HG02981 (cell line): ENCODE measurements at regions not wholly inside any gene's neighbourhood (a gene's known extent, or its start where the extent isn't known, plus 50 kb on each side); places are given as distances from the start of the nearest gene placed in this dataset.
"Not testable (repeated sequence)": the region's sequence is repeated elsewhere in the genome, so short reads cannot be mapped to it uniquely, and the experiment has no call there.

ENCODE experiments used
- ATAC-seq: cut with Tn5 transposase; IDR thresholded peaks from one replicate; pipeline ENCODE4 v1.9.1; 2021; ENCODE audit warnings: mild to moderate bottlenecking, moderate library complexity; ENCODE audit not compliant: unreplicated experiment

GRCh38 chr4:4670869-4671268, 129.0 kb upstream of the STX18 start:
- ATAC-seq: no peak

DNA sequence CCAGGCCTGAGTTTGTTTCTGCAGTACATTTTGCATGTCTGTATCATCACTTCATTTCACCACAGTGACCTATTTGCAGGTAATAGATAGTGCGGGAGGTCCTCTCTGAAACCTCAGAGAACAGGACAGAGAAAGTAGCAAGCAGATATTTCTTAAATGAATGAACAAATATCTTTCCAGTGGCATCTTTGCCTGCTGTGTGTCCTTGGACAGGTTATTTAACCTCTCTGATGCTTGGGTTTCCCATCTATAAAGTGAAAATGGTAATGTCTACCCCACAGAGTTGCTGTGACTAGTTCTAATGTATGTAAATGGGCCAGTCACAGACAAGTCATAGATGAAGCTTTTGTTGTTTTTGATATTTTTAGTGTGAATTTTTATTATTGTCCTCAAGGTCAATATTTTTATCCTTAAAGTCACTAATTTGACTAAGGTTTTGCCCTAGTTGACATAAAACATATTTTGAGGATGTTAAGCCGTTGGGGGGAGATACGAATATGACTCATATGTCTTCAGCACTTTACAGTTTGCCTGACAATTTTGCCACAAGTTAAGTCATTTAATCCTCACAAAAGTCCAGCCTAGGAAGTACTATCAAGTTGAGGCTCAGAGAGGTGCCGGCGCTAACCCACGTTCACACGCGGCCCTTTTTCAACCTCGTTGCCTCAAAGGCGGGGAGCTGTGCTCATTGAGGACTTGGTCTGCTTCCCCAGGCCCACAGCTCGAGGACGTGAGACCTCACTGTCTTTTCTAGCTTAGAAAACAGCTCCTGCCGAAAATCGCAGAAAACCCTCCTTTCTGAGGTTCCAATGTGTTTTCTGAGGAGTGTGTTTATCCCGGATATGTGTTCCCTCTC, 126.7 kb upstream of the STX18 start:
- ATAC-seq: no peak

GRCh38 chr4:4667622-4668081, 125.8 kb upstream of the STX18 start:
- ATAC-seq: no peak

DNA sequence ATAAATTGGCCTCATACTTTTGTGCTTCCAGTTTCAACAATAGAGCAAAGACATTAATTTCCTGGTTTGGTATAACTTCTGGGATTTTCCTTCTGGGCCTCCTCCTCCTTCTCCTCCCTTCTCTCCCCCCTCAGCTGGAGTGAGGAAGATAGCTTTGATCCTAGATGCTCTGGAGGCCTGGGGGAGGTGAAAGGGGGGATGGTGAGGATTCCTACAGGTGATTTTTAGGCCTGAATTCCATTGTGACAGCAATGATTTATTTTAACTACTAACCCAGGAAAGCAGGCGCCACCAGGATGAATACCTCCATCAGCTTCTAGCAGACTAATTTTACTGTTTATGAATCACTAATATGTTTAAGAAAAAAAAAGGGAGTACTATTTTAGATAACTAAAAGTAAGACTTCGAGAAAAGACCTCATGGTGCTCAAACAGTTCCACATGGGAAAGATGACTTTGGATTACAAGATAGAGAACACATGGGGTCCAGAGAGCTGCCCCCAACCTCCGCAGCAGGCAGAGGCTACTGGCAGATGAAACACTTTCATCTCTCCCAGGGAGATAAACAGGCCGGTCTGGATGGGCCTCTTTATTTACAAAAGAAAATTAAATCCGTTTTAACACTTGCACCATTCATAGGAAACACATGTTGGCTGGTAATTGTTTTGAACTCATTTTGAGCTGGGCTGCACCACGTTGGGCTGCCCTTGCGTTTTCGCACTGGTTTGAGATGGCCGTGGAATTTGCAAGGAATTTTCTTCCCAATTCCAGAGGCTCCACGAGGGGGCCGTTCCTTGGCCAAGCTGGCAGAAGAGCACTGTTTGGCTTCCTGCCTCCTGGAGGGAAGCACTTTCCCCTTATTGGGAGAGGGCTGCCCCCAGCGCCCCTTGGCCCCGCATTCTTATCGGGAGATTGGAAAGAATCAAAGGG, 125.1 kb upstream of the STX18 start:
- ATAC-seq: no peak

DNA sequence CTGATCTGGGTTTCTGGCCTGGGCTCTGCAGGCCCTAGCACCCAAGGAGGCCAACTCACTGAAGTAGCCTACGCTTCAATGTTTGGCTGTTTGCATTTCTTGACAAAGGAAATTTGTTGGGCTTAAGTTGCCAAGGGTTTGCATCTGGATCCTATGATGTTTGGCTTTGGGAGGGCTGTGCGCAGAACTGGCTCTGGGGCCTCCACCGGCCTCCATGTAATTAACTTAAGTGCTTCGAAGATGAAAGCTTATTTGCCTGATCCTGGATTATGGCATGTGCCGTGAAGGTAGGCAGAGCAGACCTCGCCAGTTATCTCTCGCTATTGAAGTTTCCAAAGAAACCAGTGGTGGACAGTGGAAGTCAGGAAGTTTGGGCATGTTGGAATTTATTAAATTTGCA, 124.3 kb upstream of the STX18 start:
- no peak for ATAC-seq

DNA sequence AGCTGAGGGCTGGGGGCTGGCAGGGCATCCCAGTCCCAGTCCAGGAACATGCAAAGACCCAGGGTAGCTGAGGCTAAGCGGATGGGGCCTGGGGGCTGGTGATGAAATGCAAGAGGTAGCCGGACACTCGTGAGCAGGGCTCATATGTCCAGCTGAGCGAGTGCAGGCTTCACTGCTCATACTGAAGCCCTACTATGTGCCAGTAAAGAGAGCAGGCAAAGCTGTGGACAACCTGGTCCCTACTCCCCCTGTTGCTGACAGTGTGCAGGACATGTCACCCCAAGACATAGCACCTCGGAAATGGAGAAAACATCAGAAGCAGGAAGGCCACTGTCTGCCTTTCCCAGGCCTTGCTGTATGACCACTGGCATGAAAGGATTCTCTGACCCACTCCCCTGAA, 122.4 kb upstream of the STX18 start:
- no peak for ATAC-seq

- ATAC-seq: no peak
Measured at GRCh38 chr4:4663028-4663427, 121.2 kb upstream of the STX18 start.

DNA sequence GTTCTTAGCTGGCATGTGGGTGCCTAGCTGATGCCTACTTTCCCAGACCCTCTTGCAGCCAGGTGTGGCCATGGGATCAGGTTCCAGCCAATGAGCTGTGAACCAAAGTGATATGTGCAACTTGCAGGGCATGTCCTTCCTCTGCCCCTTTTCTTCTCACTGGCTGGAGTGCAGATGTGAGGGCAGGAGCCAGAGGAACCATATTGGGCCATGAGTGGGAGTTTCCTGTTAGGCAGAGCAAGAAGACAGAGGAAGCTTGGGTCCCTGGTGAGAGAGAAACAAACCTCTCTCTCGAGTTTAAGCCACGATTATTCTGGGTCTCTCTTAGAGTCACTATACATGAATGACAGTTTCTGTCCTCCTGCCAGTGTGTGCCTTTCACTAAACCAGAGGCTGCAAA, 120.4 kb upstream of the STX18 start:
- ATAC-seq: no peak

DNA sequence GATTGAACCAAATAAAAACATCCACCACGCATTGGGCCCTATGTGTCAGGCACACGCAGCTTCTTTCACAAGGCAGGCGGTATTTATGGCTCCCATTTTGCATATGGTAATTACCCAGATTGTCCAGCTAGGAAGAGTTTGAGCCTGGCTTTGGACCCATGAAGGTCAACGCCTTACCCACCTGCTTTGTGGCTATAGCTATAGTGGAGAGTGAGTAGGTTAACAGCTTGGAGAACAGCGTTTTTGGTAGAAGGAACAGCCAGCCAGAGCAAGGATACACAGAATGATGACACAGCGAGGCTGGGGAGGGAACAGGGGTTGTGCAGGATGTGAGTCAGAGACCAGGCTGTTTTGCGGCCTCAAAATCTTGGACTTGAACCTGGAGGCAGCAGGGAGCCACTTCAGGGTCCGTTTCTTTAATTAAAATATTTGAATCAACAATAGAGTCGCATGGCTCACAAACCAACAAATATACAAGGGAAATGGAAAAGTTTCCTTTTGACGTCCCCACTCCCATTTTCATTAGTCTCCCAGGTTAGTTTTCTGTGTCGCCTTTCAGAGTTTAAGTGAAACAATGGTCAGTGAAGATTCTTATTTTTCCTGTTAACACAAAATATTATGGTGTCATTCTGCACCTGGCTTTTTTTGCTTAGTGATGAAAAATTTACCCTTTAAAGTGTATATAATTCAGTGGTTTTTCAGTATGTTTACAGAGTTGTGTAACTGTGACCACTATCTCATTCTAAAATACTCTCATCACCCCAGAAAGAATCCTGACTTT, 118.2 kb upstream of the STX18 start:
- ATAC-seq: no peak

- no peak for ATAC-seq
Measured at GRCh38 chr4:4658052-4658451, 116.2 kb upstream of the STX18 start.

DNA sequence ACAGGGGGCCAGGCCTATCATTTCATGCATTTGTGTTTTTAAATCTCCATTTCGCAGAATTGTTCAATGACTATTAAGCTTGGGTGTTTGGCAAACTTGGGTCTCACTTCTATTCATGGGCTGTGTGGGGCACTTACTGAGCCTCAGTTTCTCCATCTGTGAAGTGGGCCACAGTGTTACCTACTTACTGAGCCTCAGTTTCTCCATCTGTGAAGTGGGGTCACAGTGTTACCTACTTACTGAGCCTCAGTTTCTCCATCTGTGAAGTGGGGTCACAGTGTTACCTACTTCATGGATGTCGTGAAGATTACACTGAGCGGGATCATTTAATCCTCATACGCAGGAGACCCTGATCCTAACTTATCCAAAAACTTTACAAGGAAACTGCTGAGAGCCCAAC, 115.1 kb upstream of the STX18 start:
- ATAC-seq: no peak

GRCh38 chr4:4655901-4656300, 114.1 kb upstream of the STX18 start:
- no peak for ATAC-seq

DNA sequence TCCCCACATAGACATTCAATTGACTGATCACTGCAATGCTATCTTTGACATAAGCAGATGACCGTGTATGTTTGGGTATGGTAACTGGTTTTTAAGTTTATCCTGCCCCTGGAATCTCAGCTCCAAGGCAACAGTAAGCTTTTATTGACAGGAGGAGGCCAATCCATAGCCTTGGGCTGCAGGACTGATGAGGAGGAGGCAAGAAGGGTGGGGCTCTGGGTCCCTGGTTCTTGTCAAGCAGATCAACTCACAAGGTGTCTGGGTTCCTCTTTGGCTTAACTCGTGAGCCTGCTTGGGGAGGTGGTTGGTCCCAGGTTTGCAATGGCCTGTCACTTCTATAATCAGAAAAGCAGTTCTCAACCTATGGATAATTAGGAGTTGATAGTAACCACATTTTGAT, 113.2 kb upstream of the STX18 start:
- no peak for ATAC-seq

DNA sequence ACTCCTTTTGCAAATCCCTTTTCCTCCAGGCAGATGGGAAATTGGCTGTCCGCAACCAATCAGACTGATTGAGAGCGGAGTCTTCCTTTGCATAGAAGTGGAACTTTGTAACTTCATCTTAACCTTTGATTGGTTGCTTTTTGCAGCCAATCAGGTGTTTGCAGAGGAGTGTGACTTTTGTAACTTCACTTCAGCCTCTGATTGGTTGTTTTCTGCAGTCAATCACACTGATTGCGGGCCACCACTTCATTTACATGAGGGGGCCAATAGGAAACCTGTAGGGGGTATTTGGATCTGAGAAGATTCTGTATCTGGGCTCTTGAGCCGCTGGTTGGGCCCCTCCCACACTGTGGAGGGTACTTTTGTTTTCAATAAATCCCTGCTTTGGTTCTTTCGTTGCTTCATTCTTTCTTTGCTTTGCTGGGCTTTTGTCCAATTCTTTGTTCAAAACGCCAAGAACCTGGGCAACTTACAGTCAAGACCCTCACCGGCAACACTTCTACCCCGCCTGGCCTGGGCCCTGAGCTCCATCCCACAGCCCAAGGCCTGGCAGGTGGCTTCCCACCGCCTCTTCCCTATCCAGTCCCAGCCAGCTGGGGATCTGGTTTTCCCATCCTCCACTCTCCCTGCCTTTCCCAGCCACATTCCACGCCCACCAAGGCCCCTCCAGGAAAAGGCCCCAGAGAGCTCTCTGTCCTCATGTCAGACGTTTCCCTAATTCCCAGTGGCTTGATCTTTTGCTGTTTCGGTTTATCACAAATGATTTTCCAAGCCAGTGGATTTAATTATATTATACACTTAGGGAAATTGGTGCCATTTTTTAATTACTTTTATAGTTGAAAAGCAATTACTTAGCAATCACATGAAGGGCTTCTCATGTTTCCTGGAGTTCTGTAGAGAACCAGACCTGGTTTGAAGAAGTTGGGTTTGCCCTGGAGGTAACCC, 110.2 kb upstream of the STX18 start:
- no peak for ATAC-seq

GRCh38 chr4:4647041-4647440, 105.2 kb upstream of the STX18 start:
- ATAC-seq: no peak

GRCh38 chr4:4645743-4646142, 103.9 kb upstream of the STX18 start:
- no peak for ATAC-seq

DNA sequence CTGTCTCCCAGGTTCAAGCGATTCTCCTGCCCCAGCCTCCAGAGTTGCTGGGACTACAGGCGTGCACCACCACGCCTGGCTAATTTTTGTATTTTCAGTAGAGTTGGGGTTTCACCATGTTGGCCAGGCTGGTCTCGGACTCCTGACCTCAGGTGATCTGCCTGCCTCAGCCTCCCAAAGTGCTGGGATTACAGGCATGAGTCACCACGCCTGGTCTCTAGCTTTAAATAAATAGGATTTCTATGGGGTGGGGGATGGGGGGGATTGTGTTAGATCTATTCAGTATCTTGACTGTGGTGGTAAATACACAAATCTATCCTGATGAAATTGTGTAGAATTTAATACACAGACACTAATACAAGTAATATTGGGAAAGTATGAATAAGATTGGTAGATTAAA, 102.4 kb upstream of the STX18 start:
- ATAC-seq: not testable (repeated sequence)

- not testable (repeated sequence) for ATAC-seq
Measured at GRCh38 chr4:4643743-4644142, 101.9 kb upstream of the STX18 start.

DNA sequence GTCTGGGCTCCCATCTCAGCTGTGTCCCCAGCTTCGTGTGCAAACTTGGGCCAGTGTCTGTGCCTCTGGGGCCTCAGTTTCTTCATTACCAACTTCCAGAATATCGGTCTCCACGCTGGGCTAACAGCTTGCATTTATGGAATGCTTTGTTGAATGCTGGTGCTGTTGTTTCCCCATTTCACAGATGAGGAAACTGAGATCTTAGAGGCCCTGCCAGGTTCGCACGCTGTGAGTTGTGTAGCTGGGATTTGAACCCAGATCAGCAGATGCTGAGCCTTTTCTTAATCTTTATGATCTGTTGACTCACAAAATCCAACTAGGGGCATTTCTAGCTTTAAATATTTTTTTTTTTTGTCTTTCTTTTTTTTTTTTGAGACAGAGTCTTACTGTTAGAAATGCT, 101.5 kb upstream of the STX18 start:
- no peak for ATAC-seq

GRCh38 chr4:4642496-4643000, 100.7 kb upstream of the STX18 start:
- no peak for ATAC-seq
